GM12875 (cell line): ENCODE measurements at regions not wholly inside any gene's neighbourhood (a gene's known extent, or its start where the extent isn't known, plus 50 kb on each side); places are given as distances from the start of the nearest gene placed in this dataset.

Experiments
- H3K4me3 ChIP-seq: one replicate; pipeline ENCODE4 v1.5.1; 2011; ENCODE audit warnings: low read depth, low read length, control low read depth
- CTCF ChIP-seq: IDR thresholded peaks from 2 replicates; pipeline ENCODE4 v1.5.1; 2011; ENCODE audit warnings: low read depth, mild to moderate bottlenecking, control low read depth, inconsistent platforms, low read length, moderate library complexity, borderline replicate concordance; ENCODE audit not compliant: insufficient read depth

- H3K4me3 ChIP-seq: no peak overlapping the region
- TF ChIP-seq CTCF: no peak
Observed at GRCh38 chr20:2236256-2236655, 59.5 kb upstream of the TGM3 start.

- no peak for TF ChIP-seq CTCF
- H3K4me3 ChIP-seq: no peak overlapping the region
Observed at GRCh38 chr20:2237059-2237458, 58.7 kb upstream of the TGM3 start.

GRCh38 chr20:2238601-2239000 lies 57.2 kb upstream of the TGM3 start:
- TF ChIP-seq CTCF: no peak
- no peak overlapping the region for H3K4me3 ChIP-seq

GRCh38 chr20:2240835-2241234 lies 55.0 kb upstream of the TGM3 start:
- no peak overlapping the region for H3K4me3 ChIP-seq
- TF ChIP-seq CTCF: no peak

GRCh38 chr20:2242678-2243077 lies 53.1 kb upstream of the TGM3 start:
- TF ChIP-seq CTCF: no peak

GRCh38 chr20:2244523-2244922 lies 51.3 kb upstream of the TGM3 start:
- TF ChIP-seq CTCF: no peak
- H3K4me3 ChIP-seq: no peak overlapping the region

More at GRCh38 chr20:2242678-2243077, 53.1 kb upstream of the TGM3 start:
- H3K4me3 ChIP-seq: no peak overlapping the region

- no peak for TF ChIP-seq CTCF
- H3K4me3 ChIP-seq: no peak overlapping the region
Observed at GRCh38 chr20:2244993-2245392, 50.8 kb upstream of the TGM3 start.
